ENCODE measurements at regions not wholly inside any gene's neighbourhood (a gene's known extent, or its start where the extent isn't known, plus 50 kb on each side); places are given as distances from the start of the nearest gene placed in this dataset.

DNA sequence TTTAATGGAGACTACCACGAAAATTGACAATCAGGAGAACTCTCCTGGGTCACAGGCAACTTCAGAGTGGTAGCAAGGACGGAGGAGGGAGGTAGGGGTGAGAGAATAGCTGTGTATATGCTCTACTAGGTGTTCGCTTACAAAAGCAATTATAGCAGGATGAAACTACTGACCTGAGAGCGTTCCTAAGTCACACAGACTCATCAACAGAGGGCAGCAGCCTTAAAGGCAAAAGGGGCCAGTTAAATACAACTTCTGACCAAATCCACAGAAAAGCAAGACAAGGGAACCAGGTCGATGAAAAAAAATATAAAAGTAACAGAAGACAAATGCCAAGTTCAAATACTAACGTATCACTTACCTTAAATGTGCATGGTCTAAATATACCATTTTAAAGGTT is 894.6 kb downstream of the PLOD2 start:
- TF ChIP-seq, protein P1, sequence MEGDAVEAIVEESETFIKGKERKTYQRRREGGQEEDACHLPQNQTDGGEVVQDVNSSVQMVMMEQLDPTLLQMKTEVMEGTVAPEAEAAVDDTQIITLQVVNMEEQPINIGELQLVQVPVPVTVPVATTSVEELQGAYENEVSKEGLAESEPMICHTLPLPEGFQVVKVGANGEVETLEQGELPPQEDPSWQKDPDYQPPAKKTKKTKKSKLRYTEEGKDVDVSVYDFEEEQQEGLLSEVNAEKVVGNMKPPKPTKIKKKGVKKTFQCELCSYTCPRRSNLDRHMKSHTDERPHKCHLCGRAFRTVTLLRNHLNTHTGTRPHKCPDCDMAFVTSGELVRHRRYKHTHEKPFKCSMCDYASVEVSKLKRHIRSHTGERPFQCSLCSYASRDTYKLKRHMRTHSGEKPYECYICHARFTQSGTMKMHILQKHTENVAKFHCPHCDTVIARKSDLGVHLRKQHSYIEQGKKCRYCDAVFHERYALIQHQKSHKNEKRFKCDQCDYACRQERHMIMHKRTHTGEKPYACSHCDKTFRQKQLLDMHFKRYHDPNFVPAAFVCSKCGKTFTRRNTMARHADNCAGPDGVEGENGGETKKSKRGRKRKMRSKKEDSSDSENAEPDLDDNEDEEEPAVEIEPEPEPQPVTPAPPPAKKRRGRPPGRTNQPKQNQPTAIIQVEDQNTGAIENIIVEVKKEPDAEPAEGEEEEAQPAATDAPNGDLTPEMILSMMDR (IDR thresholded peaks at IDR 0.05): no peak
- TF ChIP-seq POLR2A (IDR thresholded peaks at IDR 0.05) (no peak), EP300 (IDR thresholded peaks at IDR 0.05) (no peak), POLR2AphosphoS5 (IDR thresholded peaks at IDR 0.05) (no peak)

All from sigmoid colon (tissue), 4 donors.